ENCODE measurements at regions not wholly inside any gene's neighbourhood (a gene's known extent, or its start where the extent isn't known, plus 50 kb on each side); places are given as distances from the start of the nearest gene placed in this dataset.
A peak's percentile ranks its signal among the peaks of the same experiment; 100 is the strongest.

DNA sequence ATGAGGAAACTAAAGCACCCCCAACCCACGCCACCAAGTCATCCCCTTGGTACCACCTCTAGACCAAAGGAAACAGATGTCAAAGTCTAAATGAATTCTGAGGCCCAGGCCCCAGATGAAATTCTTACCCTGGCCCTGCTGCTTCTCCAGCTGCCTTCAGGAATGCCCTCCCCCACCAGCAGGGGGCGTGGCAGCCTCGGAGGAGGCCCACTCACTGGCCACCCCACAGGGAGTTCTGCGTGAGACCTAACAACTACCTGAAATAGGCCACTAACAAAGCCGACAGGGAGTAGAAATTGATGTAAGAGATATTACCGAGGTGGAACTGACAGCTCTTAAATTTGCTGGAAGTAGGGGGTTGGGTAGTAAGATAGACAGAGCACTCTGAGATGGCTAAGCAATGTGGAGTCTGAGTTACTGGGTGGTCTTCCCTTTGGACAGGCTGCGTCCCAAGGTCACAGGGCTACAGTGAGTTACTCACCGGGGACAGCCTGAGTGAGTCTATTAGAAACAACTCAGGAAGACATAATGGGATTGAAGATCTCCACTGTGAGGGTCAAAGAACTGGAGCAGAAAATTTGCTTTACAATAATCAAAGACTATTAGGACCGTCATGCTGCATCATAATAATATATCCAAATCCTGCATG lies 240.7 kb downstream of the SHOX2 start:
- H3K4me1 ChIP-seq (ENCODE audit: control insufficient read depth in 1 of 2, insufficient read depth in 2 of 2, low read length in 2 of 2) = no peaks in the 10 kb centered on the region
- no peak overlapping the region for H3K4me3 ChIP-seq (replicated peaks in 1 of 2; ENCODE audit: low read depth in 1 of 2, low read length in 2 of 2)
- H3K27ac ChIP-seq (ENCODE audit: low read depth, low read length) = no peak overlapping the region
- intact Hi-C loops (cut with micrococcal nuclease) = loop anchor here (1.0 kb wide), 3 partner anchors 448 to 667 kb away; no protein-coding TSS in a partner anchor
- no TSS peak for BruUV-seq (replicated peaks)
- H2AFZ ChIP-seq (ENCODE audit: low read depth, low read length, poor library complexity, severe bottlenecking) = peak overlapping the region; percentile 5
- ATAC-seq (peak; percentile 98), DNase-seq (ENCODE audit: low read depth, low spot score) (peak; percentile 42)
- POLR2A ChIA-PET = no interaction called here
- H3K36me3 ChIP-seq (ENCODE audit: control insufficient read depth in 1 of 2, insufficient read depth in 2 of 2, low read length in 2 of 2) = no peaks in the 10 kb centered on the region
- TF ChIP-seq CBX3 (IDR thresholded peaks at IDR 0.05; ENCODE audit: low read depth) (peak; percentile 20; the same call in 1 of the 2 replicates), RAD21 (IDR thresholded peaks at IDR 0.05; ENCODE audit: low read depth) (peak; percentile 93)
- TF ChIP-seq, protein P1, sequence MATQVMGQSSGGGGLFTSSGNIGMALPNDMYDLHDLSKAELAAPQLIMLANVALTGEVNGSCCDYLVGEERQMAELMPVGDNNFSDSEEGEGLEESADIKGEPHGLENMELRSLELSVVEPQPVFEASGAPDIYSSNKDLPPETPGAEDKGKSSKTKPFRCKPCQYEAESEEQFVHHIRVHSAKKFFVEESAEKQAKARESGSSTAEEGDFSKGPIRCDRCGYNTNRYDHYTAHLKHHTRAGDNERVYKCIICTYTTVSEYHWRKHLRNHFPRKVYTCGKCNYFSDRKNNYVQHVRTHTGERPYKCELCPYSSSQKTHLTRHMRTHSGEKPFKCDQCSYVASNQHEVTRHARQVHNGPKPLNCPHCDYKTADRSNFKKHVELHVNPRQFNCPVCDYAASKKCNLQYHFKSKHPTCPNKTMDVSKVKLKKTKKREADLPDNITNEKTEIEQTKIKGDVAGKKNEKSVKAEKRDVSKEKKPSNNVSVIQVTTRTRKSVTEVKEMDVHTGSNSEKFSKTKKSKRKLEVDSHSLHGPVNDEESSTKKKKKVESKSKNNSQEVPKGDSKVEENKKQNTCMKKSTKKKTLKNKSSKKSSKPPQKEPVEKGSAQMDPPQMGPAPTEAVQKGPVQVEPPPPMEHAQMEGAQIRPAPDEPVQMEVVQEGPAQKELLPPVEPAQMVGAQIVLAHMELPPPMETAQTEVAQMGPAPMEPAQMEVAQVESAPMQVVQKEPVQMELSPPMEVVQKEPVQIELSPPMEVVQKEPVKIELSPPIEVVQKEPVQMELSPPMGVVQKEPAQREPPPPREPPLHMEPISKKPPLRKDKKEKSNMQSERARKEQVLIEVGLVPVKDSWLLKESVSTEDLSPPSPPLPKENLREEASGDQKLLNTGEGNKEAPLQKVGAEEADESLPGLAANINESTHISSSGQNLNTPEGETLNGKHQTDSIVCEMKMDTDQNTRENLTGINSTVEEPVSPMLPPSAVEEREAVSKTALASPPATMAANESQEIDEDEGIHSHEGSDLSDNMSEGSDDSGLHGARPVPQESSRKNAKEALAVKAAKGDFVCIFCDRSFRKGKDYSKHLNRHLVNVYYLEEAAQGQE (IDR thresholded peaks at IDR 0.05; ENCODE audit: low read depth) = no peak
- TF ChIP-seq, protein P2, sequence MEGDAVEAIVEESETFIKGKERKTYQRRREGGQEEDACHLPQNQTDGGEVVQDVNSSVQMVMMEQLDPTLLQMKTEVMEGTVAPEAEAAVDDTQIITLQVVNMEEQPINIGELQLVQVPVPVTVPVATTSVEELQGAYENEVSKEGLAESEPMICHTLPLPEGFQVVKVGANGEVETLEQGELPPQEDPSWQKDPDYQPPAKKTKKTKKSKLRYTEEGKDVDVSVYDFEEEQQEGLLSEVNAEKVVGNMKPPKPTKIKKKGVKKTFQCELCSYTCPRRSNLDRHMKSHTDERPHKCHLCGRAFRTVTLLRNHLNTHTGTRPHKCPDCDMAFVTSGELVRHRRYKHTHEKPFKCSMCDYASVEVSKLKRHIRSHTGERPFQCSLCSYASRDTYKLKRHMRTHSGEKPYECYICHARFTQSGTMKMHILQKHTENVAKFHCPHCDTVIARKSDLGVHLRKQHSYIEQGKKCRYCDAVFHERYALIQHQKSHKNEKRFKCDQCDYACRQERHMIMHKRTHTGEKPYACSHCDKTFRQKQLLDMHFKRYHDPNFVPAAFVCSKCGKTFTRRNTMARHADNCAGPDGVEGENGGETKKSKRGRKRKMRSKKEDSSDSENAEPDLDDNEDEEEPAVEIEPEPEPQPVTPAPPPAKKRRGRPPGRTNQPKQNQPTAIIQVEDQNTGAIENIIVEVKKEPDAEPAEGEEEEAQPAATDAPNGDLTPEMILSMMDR (IDR thresholded peaks at IDR 0.05 in 2 of 3, conservative IDR thresholded peaks at IDR 0.05 in 1 of 3; ENCODE audit: borderline replicate concordance in 1 of 3, insufficient read depth in 1 of 3, low read depth in 2 of 3, low read length in 2 of 3) = peak; percentile 72 to 97 (median 95); a peak in 5 of 6 replicates
- no peaks in the 10 kb centered on the region for H3K79me2 ChIP-seq (ENCODE audit: insufficient read depth, low read length)
- no peaks in the 10 kb centered on the region for H3K27me3 ChIP-seq (ENCODE audit: insufficient read depth, low read length)
- H3K4me2 ChIP-seq (ENCODE audit: low read length) = no peak overlapping the region
- H3K9ac ChIP-seq (ENCODE audit: low read length) = no peak overlapping the region
- H3K9me2 ChIP-seq (ENCODE audit: insufficient read depth) = no peaks in the 10 kb centered on the region
- no peaks in the 10 kb centered on the region for H3K9me3 ChIP-seq (ENCODE audit: control insufficient read depth in 1 of 2, insufficient read depth in 1 of 2, low read depth in 1 of 2, low read length in 2 of 2)
- no peaks in the 10 kb centered on the region for H4K20me1 ChIP-seq (ENCODE audit: insufficient read depth)
- CTCF ChIA-PET = interaction anchor here (0.9 to 2.5 kb wide), 9 partner anchors 9 to 666 kb away, joined by 4 to 23 read pairs (median 6); no protein-coding TSS in a partner anchor
- RAD21 ChIA-PET (ENCODE audit: low non-redundant PET in 1 of 2, low total read pairs in 2 of 2, uncharacterized antibody in 2 of 2, unreplicated experiment in 2 of 2) = interaction anchor here (1.4 to 1.7 kb wide), 2 partner anchors 569 kb away, joined by 5 to 8 read pairs; no protein-coding TSS in a partner anchor
